ENCODE measurements at regions not wholly inside any gene's neighbourhood (a gene's known extent, or its start where the extent isn't known, plus 50 kb on each side); places are given as distances from the start of the nearest gene placed in this dataset.

DNA sequence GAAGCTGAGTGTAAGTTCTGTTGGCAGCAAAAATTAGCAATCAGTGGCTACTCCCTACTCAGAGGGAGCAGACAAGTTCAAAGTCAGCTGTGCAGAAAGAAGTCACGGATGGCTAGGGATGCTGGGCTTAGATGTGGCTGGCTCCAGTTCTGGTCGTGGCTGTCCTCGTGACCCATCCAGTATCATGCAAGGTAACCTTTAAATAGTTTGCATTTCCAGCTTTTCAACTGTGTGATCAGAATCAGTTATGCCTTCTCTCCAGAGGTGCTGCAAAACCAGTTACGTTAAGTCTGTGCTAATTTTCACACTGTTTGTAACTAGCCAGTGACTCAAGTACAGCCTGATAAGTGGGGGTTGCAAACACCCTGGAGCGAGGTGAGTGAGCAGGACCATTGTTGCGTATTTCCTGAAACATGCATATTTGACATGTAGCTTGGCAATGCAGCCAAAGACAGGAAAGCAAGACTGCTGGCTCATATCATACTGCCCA, 302.4 kb downstream of the ATPSCKMT start (continued):
- no peak for TF ChIP-seq ZNF768 (tag by site-specific recombination; IDR thresholded peaks at IDR 0.05)
- TF ChIP-seq ZNF16 (tag by site-specific recombination; IDR thresholded peaks at IDR 0.05; ENCODE audit: low read depth) = no peak
- no peak for TF ChIP-seq MEIS1 (CRISPR knock-in tag; IDR thresholded peaks at IDR 0.05; ENCODE audit: borderline replicate concordance)
- TF ChIP-seq ZNF394 (tag by site-specific recombination; IDR thresholded peaks at IDR 0.05; ENCODE audit: borderline replicate concordance) = no peak
- TF ChIP-seq ZNF19 (tag by site-specific recombination; IDR thresholded peaks at IDR 0.05; ENCODE audit: low read depth) = no peak

GRCh38 chr5:9932770-9933169, 302.6 kb upstream of the TAS2R1 start:
- H3K4me1 ChIP-seq (ENCODE audit: control insufficient read depth, insufficient read depth, low read length) = no peaks in the 10 kb centered on the region
- POLR2A ChIA-PET = no interaction called here
- CTCF ChIA-PET = interaction anchor here (0.9 kb wide), 1 partner anchor 12 kb away, joined by 3 read pairs; no protein-coding TSS in a partner anchor

GRCh38 chr5:9930156-9930555, 300.0 kb upstream of the TAS2R1 start:
- H3K4me3 ChIP-seq (ENCODE audit: low read depth, low read length) = no peak overlapping the region
- no peaks in the 10 kb centered on the region for H3K4me1 ChIP-seq (ENCODE audit: control insufficient read depth, insufficient read depth, low read length)
- no peak overlapping the region for H3K27ac ChIP-seq (ENCODE audit: extremely low read depth, low read depth, low read length)
- H3K36me3 ChIP-seq (ENCODE audit: control insufficient read depth in 2 of 2, insufficient read depth in 1 of 2, low read length in 2 of 2) = no peaks in the 10 kb centered on the region
- ChIA-PET POLR2A (interaction anchor here (0.6 kb wide), 1 partner anchor 320 kb away, joined by 4 read pairs; the partner anchor contains the start of gene ATPSCKMT), CTCF (no interaction called here)
- TF ChIP-seq ZSCAN30 (tag by site-specific recombination; IDR thresholded peaks at IDR 0.05) (no peak), ZNF211 (tag by site-specific recombination; IDR thresholded peaks at IDR 0.05; ENCODE audit: low read depth) (no peak), ZNF24 (tag by site-specific recombination; IDR thresholded peaks at IDR 0.05) (no peak), ZNF660 (tag by site-specific recombination; IDR thresholded peaks at IDR 0.05) (no peak), ZNF548 (tag by site-specific recombination; IDR thresholded peaks at IDR 0.05) (no peak), ZNF138 (tag by site-specific recombination; IDR thresholded peaks at IDR 0.05; ENCODE audit: borderline replicate concordance) (no peak), ZNF704 (tag by site-specific recombination; IDR thresholded peaks at IDR 0.05) (no peak), ZNF677 (tag by site-specific recombination; IDR thresholded peaks at IDR 0.05) (no peak), SCRT1 (tag by site-specific recombination; IDR thresholded peaks at IDR 0.05; ENCODE audit: borderline replicate concordance) (no peak), ZNF626 (tag by site-specific recombination; IDR thresholded peaks at IDR 0.05) (no peak), ZNF473 (tag by site-specific recombination; IDR thresholded peaks at IDR 0.05) (no peak), ZSCAN23 (tag by site-specific recombination; IDR thresholded peaks at IDR 0.05) (no peak), ZNF501 (tag by site-specific recombination; IDR thresholded peaks at IDR 0.05) (no peak), TCF7L2 (IDR thresholded peaks at IDR 0.05; ENCODE audit: borderline replicate concordance, low read depth, low read length) (no peak)
- TF ChIP-seq, protein P1, sequence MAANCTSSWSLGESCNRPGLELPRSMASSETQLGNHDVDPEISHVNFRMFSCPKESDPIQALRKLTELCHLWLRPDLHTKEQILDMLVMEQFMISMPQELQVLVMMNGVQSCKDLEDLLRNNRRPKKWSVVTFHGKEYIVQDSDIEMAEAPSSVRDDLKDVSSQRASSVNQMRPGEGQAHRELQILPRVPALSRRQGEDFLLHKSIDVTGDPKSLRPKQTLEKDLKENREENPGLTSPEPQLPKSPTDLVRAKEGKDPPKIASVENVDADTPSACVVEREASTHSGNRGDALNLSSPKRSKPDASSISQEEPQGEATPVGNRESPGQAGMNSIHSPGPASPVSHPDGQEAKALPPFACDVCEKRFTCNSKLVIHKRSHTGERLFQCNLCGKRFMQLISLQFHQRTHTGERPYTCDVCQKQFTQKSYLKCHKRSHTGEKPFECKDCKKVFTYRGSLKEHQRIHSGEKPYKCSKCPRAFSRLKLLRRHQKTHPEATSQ (tag by site-specific recombination; IDR thresholded peaks at IDR 0.05) = no peak
- H3K9me3 ChIP-seq (ENCODE audit: control insufficient read depth, insufficient read depth, low read depth, low read length) = no peaks in the 10 kb centered on the region

More at GRCh38 chr5:9932770-9933169, 302.6 kb upstream of the TAS2R1 start:
- no peaks in the 10 kb centered on the region for H3K9me3 ChIP-seq (ENCODE audit: control insufficient read depth, insufficient read depth, low read depth, low read length)
- H3K4me3 ChIP-seq (ENCODE audit: low read depth, low read length) = no peak overlapping the region
- TF ChIP-seq PRDM6 (tag by site-specific recombination; IDR thresholded peaks at IDR 0.05) = no peak
- TF ChIP-seq ZNF138 (tag by site-specific recombination; IDR thresholded peaks at IDR 0.05; ENCODE audit: borderline replicate concordance) = no peak
- TF ChIP-seq, protein P2, sequence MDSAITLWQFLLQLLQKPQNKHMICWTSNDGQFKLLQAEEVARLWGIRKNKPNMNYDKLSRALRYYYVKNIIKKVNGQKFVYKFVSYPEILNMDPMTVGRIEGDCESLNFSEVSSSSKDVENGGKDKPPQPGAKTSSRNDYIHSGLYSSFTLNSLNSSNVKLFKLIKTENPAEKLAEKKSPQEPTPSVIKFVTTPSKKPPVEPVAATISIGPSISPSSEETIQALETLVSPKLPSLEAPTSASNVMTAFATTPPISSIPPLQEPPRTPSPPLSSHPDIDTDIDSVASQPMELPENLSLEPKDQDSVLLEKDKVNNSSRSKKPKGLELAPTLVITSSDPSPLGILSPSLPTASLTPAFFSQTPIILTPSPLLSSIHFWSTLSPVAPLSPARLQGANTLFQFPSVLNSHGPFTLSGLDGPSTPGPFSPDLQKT (IDR thresholded peaks at IDR 0.05; ENCODE audit: borderline replicate concordance, low read depth, low read length) = no peak
- TF ChIP-seq ZXDB (tag by site-specific recombination; IDR thresholded peaks at IDR 0.05) = no peak
- no peak for TF ChIP-seq ZNF571 (tag by site-specific recombination; IDR thresholded peaks at IDR 0.05)
- no peak for TF ChIP-seq PRDM1 (tag by site-specific recombination; IDR thresholded peaks at IDR 0.05)
- TF ChIP-seq ZNF600 (tag by site-specific recombination; IDR thresholded peaks at IDR 0.05) = no peak
- 0 out of 2 replicates have a peak, but pooled peaks have one; percentile 18 for TF ChIP-seq ZFHX2 (tag by site-specific recombination; conservative IDR thresholded peaks at IDR 0.05)
- no peak for TF ChIP-seq ZNF423 (tag by site-specific recombination; IDR thresholded peaks at IDR 0.05)
- H3K27ac ChIP-seq (ENCODE audit: extremely low read depth, low read depth, low read length) = no peak overlapping the region
- no peaks in the 10 kb centered on the region for H3K36me3 ChIP-seq (ENCODE audit: control insufficient read depth in 2 of 2, insufficient read depth in 1 of 2, low read length in 2 of 2)

Measured in HEK293 (cell line).